ENCODE measurements at regions not wholly inside any gene's neighbourhood (a gene's known extent, or its start where the extent isn't known, plus 50 kb on each side); places are given as distances from the start of the nearest gene placed in this dataset.

DNA sequence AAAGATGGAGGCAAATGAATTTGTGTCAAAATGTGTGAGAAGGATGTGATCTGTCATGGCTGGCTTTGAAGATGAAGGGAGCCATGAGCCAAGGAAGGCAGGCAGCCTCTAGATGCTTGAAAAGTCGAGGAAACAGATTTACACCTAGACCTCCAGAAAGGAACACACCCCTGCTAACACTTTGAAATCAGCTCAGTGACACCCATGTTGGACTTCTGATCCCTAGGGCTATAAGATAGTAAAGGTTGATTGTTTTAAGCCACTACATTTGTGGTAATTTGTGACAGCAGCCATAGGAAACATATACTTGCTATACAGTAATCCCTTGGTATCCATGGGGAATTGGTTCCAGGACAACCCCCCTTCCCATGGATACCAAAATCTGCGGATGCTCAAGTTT, 80.5 kb upstream of the DYRK2 start:
- no peak for TF ChIP-seq EZH2phosphoT487 (IDR thresholded peaks at IDR 0.05)
- TF ChIP-seq, protein P1, sequence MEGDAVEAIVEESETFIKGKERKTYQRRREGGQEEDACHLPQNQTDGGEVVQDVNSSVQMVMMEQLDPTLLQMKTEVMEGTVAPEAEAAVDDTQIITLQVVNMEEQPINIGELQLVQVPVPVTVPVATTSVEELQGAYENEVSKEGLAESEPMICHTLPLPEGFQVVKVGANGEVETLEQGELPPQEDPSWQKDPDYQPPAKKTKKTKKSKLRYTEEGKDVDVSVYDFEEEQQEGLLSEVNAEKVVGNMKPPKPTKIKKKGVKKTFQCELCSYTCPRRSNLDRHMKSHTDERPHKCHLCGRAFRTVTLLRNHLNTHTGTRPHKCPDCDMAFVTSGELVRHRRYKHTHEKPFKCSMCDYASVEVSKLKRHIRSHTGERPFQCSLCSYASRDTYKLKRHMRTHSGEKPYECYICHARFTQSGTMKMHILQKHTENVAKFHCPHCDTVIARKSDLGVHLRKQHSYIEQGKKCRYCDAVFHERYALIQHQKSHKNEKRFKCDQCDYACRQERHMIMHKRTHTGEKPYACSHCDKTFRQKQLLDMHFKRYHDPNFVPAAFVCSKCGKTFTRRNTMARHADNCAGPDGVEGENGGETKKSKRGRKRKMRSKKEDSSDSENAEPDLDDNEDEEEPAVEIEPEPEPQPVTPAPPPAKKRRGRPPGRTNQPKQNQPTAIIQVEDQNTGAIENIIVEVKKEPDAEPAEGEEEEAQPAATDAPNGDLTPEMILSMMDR (IDR thresholded peaks at IDR 0.05), result no peak
- TF ChIP-seq EZH2 (IDR thresholded peaks at IDR 0.05), result no peak
